ENCODE measurements at regions not wholly inside any gene's neighbourhood (a gene's known extent, or its start where the extent isn't known, plus 50 kb on each side); places are given as distances from the start of the nearest gene placed in this dataset.
"Not testable (repeated sequence)": the region's sequence is repeated elsewhere in the genome, so short reads cannot be mapped to it uniquely, and the experiment has no call there.

GRCh38 chr5:63125392-63125791 is 546.8 kb downstream of the LRRC70 start:
- no peak for DNase-seq

- no peak for DNase-seq
Observed at GRCh38 chr5:63124266-63124665, 545.6 kb downstream of the LRRC70 start.

- no peak for DNase-seq
Observed at GRCh38 chr5:63121471-63121870, 542.9 kb downstream of the LRRC70 start.

DNA sequence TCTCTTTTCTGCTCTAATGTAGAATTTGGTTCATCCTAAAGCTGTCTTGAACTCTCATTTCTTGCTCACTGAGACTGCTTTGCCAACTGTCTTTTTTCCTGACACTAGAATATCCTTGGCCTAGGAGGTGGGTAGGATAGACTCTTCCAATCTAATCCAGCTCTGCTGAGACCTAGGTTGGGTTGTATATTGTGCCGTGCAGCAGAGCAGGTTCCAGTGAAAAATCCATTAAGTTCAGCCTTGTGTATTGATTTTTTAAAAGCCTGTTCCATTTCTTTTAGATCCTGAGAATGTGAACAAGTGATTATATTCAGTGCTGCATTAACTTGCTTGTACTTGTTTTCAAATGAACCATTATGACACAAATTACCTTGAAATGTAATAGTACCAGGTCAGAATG is 539.6 kb downstream of the LRRC70 start:
- DNase-seq: no peak

DNA sequence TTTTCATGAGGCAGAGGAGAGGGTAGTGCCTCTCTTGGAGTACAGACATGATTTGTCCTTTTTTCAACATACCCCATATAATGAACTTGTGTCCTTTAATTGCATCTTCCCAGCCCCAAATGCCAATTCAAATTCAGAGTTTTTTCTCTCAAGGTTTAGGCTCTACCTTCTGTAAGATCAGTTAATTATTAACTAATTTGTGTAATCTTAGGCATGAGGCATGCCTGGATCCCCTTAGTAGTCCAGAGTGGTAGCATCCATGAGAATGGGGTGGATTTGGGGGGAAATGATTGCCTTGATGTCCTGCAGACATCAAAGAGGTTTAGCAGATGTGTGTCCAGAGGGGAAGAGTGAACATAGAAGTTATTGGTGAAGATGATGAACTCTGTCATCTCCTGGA is 533.3 kb downstream of the LRRC70 start:
- no peak for DNase-seq

- DNase-seq: no peak
Observed at GRCh38 chr5:63101870-63102269, 523.3 kb downstream of the LRRC70 start.

DNA sequence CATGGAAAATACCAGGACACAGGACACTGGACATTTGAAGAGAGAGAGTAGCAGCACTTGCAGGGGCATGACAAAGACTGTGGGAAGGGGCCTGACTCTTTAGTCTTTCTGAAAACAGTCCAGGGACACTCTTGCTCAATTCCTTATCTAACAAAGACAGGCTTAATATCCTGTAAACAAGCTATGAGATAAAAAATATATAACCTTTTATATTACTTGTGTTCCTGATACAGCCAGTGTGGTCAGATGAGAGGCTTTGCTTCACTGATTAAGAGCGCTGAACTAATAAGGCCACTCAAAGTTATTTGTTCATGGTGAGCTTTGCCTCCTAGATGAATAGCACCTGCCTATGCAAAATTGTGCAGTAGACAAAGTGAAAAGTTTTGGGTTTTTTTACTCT is 518.7 kb downstream of the LRRC70 start:
- no peak for DNase-seq

GRCh38 chr5:63094730-63095129 is 516.1 kb downstream of the LRRC70 start:
- DNase-seq: no peak

DNA sequence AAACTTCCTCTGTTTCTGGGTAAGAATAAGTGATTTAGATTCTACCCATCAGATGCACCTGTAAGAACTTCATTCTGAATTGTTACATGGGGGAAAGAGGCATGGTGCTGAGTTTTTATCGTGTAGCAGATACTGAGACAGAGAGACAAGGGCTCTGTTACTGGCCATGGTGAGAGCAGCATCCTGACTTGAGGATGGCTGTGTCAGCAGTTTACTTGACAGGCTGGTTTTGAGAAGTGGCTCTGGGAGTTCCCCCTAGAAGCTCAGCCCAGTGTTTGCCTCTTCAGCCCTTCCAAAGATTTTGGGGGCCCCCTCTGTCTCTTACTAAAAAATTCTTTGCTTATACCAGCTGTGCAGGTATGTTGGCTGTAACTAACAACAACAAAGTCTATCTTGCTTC is 510.5 kb downstream of the LRRC70 start:
- DNase-seq: no peak

DNA sequence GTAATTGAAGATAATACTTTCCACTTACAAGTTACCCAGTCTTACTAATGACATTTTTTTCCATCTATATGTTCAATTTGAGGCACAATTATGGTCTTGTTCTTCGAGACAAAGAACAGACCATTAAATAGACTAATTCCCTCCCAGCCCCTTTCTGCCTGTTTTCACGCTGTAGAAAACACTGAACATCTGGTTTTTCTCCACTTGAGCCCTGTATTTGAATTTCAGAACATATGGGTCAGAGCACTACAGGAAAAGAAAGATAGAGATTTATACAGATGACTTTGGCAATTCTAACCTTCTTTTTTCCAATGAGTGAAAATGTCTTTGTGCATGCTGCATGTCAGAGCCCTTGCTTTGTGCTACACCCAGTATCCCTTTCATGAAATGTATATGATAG is 506.9 kb downstream of the LRRC70 start:
- DNase-seq: no peak

DNA sequence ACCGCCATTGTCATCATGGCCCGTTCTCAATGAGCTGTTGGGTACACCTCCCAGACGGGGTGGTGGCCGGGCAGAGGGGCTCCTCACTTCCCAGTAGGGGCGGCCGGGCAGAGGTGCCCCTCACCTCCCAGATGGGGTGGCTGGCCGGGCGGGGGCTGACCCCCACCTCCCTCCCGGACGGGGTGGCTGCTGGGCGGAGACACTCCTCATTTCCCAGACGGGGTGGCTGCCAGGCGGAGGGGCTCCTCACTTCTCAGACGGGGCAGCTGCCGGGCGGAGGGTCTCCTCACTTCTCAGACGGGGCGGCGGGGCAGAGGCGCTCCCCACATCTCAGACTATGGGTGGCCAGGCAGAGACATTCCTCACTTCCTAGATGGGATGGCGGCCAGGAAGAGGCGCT is 505.1 kb downstream of the LRRC70 start:
- not testable (repeated sequence) for DNase-seq

DNA sequence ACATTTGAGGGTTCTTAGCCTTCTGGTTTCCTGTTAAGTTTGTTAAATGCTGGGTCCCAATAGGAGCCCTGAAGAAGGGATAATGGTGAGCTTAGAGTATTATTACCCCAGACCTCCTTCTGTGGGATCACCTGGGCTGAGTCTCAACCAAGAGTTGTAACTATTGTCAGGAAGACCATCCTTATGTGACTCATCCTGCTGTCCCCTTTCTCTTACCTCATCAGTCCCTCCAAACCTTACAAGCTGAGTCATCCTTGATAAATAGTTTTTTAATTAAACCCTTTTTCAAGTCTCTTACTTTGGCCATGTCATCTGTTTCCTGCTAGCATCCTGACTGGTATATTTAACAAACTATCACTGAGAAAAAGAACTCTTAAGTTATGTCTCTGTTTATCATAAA is 502.8 kb downstream of the LRRC70 start:
- no peak for DNase-seq

- DNase-seq: no peak
Observed at GRCh38 chr5:63070001-63070400, 491.4 kb downstream of the LRRC70 start.

DNA sequence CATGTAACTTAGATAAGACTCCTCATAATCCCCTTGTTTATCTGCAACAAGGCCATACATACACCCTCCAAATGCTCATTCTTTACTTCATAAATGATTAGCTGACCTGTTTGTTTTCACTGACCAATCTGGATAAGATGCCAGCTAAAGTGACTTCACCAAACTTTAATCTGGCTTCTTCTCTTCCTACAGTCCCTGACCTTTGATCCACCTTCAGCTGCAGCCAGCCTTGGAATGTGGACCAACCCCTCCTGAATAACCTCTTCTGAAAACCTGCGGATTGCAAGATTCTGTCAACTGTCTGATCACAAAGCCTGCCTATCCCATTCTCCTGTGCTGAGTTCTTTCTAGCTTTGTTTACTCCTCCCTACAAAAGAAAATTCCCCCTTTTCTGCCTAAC is 476.8 kb downstream of the LRRC70 start:
- DNase-seq: no peak

- no peak for DNase-seq
Observed at GRCh38 chr5:63053019-63053638, 474.5 kb downstream of the LRRC70 start.

GRCh38 chr5:63050916-63051315 is 472.3 kb downstream of the LRRC70 start:
- no peak for DNase-seq

GRCh38 chr5:63049935-63050334 is 471.3 kb downstream of the LRRC70 start:
- no peak for DNase-seq

DNA sequence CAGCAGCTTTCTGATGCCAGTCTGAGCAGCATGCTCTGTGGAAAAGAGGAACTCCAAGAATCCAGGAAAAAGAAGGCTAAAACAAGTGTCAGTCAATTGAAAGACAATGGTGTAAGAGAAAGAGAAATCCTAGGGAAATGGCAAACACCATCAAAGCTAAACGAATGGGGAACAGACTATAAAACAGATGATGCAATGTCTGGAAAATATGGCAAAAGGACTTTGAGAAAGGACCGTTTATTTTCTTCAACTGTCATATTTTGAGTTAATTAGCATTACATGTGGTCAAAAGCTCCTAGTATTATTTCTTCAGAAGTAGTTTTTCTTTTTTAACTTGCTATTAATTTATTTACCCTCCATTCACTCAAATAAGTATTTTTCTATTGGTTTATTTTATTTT is 465.2 kb downstream of the LRRC70 start:
- DNase-seq: no peak

GRCh38 chr5:63032343-63032742 is 453.7 kb downstream of the LRRC70 start:
- DNase-seq: no peak

GRCh38 chr5:63029891-63030290 is 451.3 kb downstream of the LRRC70 start:
- DNase-seq: no peak

DNA sequence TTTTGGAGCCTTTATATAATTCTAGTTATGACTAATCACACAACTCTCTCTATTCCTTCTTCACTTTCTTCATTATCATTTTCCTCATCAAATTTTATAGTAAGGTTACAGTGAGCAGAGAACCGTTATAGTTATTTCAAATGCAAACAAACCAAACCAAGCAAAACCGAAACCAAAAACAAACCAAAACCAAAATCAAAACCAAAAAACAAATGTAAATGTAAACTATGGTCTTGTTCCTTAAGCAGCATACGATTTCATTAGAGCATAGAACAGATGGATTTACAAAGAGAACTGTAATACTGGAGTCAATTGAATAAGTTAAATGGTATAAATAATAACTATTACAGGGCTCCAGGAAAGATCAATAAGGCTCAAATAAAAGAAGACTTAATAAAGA is 447.1 kb downstream of the LRRC70 start:
- DNase-seq: no peak

DNA sequence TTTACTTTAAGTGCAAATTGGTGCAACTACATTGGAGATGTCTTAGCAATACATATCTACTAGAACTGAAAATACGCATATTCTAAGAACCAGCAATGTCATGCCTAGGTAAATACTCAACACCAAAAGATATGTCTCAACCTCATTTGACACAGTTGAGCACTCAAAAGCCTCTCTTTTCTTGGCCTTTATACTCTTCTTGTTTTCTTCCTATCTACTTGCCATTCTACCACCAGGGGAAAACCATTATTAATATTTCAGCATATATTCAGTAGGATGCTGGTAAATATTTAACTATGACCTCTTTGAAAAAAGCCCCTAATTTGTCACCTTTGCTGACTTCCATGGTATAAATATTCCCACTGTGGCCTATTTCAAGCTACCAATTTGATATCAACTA is 443.8 kb downstream of the LRRC70 start:
- DNase-seq: no peak

DNA sequence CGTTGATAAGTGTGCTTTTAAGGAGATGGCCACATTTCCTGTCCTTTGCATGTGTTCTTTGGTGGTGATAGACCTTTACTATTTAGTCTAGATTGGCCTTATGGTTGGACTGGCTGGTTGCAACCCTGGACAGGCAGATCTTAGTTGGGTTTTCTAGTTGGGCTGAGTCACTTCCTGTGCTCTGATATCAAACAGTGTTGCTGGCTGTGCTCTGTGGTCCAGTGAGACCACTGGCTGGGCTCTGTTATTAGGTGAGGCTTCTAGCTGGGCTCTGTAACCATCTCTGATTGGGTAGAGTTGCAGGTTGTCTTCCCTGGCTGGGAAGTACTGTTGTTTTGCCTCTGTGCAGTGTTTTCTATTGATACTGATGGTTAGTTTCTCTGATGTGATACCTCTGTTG is 432.5 kb downstream of the LRRC70 start:
- DNase-seq: no peak

DNA sequence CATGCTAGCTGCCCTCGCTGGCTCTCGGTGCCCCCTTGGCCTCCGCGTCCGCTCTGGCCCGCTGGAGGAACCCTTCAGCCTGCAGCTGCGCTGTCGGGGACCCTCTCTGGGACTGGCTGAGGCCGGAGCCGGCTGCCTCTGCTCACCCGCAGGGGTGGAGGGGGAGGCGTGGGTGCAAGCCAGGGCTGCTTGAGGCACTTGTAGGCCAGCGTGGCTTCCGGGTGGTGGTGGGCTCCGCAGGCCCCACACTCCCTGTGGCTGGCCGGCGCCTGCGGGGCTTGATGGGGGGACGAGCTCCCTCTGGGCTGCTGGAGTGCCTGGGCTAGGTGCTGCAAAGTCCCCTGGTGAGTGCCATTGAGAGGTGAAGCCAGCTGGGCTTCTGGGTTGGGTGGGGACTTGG is 429.6 kb downstream of the LRRC70 start:
- no peak for DNase-seq

Data from nucleus accumbens (tissue), 56 donors.